ENCODE measurements at regions not wholly inside any gene's neighbourhood (a gene's known extent, or its start where the extent isn't known, plus 50 kb on each side); places are given as distances from the start of the nearest gene placed in this dataset.

- DNase-seq = no peak
Observed at GRCh38 chr22:48278620-48279460, 1516.4 kb downstream of the TBC1D22A start.

DNA sequence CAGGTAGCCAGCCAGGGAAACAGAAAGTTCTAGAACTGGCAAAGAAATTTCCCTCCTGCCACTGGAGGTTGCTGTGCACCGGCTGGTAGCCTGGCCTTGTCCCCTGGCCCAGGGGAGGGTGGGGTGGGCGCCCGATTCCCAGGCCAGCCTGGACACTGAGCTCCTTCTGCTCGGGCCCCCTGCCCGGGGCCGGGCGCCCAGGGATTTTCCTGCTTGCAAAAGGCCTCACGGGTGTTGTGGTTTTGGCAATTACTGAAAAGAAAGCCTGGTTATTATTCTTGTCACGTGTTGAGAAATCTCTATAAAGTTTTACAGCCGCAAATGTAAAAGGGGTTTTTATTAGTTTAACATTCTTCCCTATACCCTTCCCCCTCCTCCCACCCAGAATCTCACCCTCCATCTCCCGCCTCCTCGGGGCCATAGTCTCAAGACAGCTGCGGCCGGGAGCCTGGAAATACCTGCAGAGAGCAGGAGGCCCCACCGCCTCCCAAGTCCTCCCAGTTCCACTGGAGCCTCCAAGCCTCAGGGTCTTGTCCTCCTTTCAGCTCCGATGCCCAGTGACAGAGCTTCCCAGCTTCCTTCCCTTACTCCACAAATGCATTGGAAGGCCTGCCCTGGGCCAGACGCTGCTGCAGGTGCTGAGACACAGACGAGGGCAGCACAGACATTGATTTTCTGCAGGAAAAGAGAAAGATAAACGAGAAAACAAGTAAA is 1515.6 kb downstream of the TBC1D22A start:
- DNase-seq = no peak

GRCh38 chr22:48276994-48277867 is 1514.8 kb downstream of the TBC1D22A start:
- no peak for DNase-seq

DNA sequence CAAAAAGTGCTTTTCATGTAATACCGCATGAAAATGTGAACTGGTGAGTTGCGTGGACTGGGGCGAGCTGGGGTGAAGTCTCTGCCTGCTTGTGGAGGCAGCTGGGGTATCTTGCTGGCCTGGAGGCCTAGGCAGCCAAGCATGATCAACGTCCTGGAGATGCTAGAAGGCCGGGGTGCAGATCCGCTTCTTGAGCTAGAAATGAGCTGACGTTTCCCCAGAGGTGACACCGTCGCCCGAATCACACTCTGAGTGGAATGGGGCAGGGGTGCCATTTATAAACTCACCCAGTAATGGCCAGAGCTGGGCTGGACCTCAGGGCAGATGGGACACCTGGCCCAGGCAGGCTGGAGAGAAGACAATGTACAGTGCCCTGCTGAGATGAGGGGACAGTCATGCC is 1513.0 kb downstream of the TBC1D22A start:
- no peak for DNase-seq

DNA sequence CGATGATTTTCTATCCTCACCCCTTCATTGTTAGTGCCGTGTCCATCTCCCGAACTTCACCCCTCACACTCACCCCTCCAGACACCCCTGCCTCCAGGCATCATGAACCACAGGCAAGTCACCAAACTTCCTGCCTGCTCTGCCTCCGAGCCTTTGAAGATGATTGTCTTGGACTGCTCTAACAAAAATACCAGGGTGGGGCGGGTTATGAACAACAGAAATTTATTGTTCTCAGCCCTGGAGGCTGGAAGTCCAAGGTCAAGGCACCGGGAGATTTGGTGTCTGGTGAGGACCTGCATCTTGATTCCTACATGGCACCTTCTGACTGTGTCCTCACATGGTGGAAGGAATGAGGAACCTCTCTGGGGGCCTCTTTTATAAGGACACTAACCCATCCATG is 1508.3 kb downstream of the TBC1D22A start:
- no peak for DNase-seq

GRCh38 chr22:48268771-48269552 is 1506.5 kb downstream of the TBC1D22A start:
- DNase-seq = no peak

DNA sequence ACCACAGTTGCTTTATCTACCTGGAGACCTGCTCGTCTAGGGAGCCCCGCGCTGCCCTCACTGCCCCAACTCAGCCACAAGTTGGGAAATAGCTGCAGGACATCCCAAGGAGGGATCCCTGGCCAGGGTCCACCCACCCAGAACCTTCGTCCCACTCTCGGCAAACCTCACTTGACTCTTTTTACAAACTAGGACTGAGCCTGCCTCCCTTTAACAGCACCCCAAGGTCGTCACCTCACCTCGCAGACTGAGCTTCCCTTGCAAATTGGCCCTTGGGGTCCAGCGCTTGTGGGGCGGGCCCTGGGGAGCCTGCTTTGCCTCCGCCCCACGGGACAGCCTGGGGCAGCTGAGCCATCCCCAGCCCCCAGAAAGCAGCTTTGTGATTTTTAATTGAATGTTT is 1505.8 kb downstream of the TBC1D22A start:
- no peak for DNase-seq

DNA sequence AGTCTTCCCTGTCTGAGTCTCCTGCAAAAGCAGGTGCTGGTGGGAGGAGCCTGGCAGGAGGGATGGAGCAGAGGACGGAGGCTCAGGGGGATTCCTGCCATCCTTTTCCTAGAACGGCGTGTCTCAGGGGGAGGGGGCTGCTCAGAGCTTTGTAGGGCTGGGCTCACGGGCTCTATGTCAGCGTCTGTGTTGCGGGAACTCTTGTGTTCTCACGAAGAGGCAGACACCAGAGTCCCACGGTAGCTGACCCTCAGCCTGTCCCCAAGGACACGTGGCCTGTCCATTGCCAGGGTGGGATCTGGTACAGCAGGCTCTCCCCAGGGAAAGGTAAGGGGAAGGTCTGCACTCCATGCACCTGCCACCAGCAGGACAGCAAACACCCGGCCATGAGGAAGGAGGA is 1505.2 kb downstream of the TBC1D22A start:
- no peak for DNase-seq

GRCh38 chr22:48265000-48265625 is 1502.7 kb downstream of the TBC1D22A start:
- no peak for DNase-seq

GRCh38 chr22:48264586-48264985 is 1502.1 kb downstream of the TBC1D22A start:
- DNase-seq = no peak

GRCh38 chr22:48263791-48264351 is 1501.4 kb downstream of the TBC1D22A start:
- no peak for DNase-seq

- DNase-seq = no peak
Observed at GRCh38 chr22:48263431-48263765, 1500.9 kb downstream of the TBC1D22A start.

DNA sequence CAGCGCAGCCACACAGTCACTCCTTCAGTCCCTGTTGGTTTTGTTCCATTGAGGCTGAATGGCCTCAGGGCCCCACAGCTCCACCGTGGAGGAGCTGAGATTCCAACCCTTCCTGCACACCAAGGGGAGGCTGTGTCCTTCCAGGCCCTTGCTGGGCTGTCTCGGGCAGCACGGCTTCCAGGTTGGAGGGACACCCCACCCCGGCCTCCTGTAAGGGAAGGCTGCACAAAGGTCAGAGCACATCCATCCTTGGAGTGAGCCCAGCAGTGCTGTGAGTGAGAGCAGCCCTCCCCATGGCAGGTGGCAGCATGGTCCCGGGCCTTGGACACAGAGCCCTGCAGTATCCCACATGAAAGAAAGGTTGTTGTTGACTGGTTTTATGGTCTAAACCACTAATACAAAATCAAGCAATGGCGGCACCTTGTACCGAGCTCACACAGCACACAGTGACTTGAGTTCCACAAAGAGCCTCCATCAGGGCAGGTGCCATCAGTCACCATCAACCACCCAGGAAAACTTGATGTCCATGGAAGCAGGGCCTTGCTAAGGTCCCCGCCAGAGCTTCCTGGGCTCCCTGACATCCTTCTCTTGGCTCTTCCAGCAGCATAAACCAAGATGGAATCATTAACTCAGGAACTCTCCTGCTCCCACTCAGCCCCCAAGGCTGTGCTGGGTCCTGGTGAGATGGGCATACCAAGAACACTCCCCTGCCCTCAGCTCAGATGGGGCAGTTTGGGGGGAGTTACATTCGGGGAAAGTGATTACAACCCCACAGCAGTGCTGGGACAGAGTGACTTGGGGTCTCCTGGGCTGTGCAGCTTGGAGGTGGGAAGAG is 1500.4 kb downstream of the TBC1D22A start:
- DNase-seq = no peak

DNA sequence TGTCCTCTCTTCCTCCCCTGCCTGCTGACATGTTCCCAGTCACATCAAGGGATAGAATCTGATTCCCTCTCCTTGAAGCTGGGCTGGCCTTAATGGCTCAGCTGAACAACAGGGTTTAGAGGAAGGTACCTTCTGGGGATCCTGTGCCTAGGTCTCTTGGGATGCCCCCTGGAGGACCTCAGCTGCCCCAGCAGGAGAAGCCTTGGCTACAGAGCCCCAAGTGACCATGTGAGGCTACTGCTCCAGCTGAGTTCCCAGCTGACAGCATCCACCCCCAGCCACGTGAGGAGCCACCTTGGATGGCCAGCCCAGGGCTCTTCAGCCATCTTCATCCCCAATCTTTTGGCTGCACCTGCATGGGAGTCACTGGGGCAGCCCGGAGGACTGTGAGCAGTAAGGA is 1499.3 kb downstream of the TBC1D22A start:
- DNase-seq = no peak

- no peak for DNase-seq
Observed at GRCh38 chr22:48261048-48261621, 1498.7 kb downstream of the TBC1D22A start.

GRCh38 chr22:48259991-48260670 is 1497.7 kb downstream of the TBC1D22A start:
- DNase-seq = no peak

- no peak for DNase-seq
Observed at GRCh38 chr22:48258811-48259210, 1496.4 kb downstream of the TBC1D22A start.

DNA sequence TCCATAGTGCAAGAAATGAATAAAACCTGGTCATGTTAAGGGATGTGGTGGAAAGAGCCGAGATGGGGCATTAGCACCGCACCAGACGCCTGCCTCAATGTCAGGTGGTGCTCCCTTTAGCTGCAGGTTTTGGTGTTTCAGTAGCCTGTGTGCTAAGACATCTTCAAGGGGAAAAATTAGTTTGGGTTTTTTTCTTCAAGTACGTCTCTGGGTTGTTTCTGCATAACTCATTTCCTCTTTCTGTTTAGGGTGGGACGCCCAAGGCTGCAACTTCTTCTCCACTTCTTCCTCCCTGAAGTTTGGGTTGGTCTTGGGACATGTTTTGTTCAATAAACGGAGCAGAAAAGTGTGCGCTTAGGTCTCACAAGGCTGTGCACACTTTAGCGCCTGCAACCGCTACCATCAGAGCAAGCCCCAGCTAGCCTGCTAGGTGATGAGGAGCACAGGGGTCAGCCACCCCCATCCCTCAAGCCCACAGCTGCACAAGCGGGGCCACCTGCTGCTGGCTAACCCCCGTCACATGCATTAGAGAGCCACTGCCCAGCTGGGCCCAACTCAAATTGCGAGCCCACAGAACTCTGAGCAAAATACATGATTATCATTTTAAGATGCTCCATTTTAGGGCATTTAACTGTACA is 1495.7 kb downstream of the TBC1D22A start:
- DNase-seq = no peak

DNA sequence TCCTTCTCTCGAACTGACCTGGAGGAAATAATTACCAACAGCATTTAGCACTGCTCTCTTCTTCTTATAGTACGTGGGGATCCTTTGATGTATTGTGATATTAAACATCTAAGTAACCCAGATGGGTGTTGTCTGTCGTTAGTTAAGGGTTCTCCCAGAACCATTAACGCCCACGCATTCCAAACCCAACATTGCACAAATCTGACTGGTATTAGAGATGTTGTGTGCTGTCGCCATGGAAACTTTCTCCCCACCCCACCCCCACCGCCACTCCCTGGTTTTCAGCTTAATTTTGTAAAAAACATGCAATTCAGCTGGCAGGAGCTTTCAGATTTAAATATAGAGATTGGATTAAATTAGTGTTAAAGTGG is 1495.2 kb downstream of the TBC1D22A start:
- DNase-seq = no peak

All from bone marrow (tissue), 2 donors.